ENCODE measurements at regions not wholly inside any gene's neighbourhood (a gene's known extent, or its start where the extent isn't known, plus 50 kb on each side); places are given as distances from the start of the nearest gene placed in this dataset.

- H2BK120ac ChIP-seq (ENCODE audit: low read depth, low read length, poor library complexity, severe bottlenecking): no peak overlapping the region
- no peak overlapping the region for H2BK12ac ChIP-seq (ENCODE audit: insufficient read length, low read depth, low read length)
- H2BK15ac ChIP-seq (ENCODE audit: low read depth, low read length): no peak overlapping the region
- no peak overlapping the region for H3K4ac ChIP-seq (ENCODE audit: low read depth, low read length)
- no peaks in the 10 kb centered on the region for H3K4me1 ChIP-seq (ENCODE audit: insufficient read depth, low read length)
- H3K79me2 ChIP-seq (ENCODE audit: insufficient read depth, low read length): no peaks in the 10 kb centered on the region
- no CpG with 5 or more reads among the region's 4 CpGs for WGBS (ENCODE audit: extremely low coverage, insufficient read length, low lambda C conversion rate)
- no peak overlapping the region for H2AFZ ChIP-seq (ENCODE audit: low read length)
- no peak overlapping the region for H3K56ac ChIP-seq (ENCODE audit: insufficient read length, low read depth, low read length)
- H3K14ac ChIP-seq (ENCODE audit: insufficient read depth, low read length): no peak overlapping the region
- H2AK5ac ChIP-seq (ENCODE audit: insufficient read length, low read length): no peak overlapping the region
- H3K23me2 ChIP-seq (ENCODE audit: insufficient read length, low read depth, low read length, poor library complexity, severe bottlenecking): no peaks in the 10 kb centered on the region
- H3K4me2 ChIP-seq (ENCODE audit: insufficient read depth, insufficient read length, low read length): no peak overlapping the region
- no peak overlapping the region for H3K18ac ChIP-seq (ENCODE audit: insufficient read length, low read depth, low read length)
- H3T11ph ChIP-seq (ENCODE audit: low read length): no peak overlapping the region
- no peak overlapping the region for H3K23ac ChIP-seq (ENCODE audit: insufficient read length, low read depth, low read length)
- no peak overlapping the region for H2BK5ac ChIP-seq (ENCODE audit: insufficient read length, low read length)
- no peaks in the 10 kb centered on the region; a peak in 1 of 5 replicates for H3K9me3 Mint-ChIP-seq
- no peak overlapping the region for H4K91ac ChIP-seq (ENCODE audit: insufficient read length, low read depth, low read length)
- no peaks in the 10 kb centered on the region for H3K27me3 ChIP-seq (ENCODE audit: insufficient read depth, low read length)
- no peak overlapping the region for H3K4me3 Mint-ChIP-seq
- no peak overlapping the region for H4K8ac ChIP-seq (replicated peaks; ENCODE audit: insufficient read length, low read depth, low read length)
- no peaks in the 10 kb centered on the region for H3K79me1 ChIP-seq (ENCODE audit: insufficient read depth, low read depth, low read length, poor library complexity, severe bottlenecking)
- no peak for DNase-seq
- no peak for TF ChIP-seq CTCF (conservative IDR thresholded peaks at IDR 0.05)
- peaks cover 6 to 8% of the 10 kb centered on the region in 2 experiments for H3K4me1 Mint-ChIP-seq
- no peak overlapping the region for H3K27ac ChIP-seq (ENCODE audit: insufficient read length, low read depth, low read length)
- H4K20me1 ChIP-seq (ENCODE audit: control insufficient read depth, insufficient read depth, insufficient read length): no peaks in the 10 kb centered on the region
- no peak overlapping the region for H4K5ac ChIP-seq (ENCODE audit: insufficient read length, low read depth, low read length)
- H3K27ac Mint-ChIP-seq: no peak overlapping the region
- H3K9me3 ChIP-seq (ENCODE audit: control insufficient read depth, low read depth, low read length): no peaks in the 10 kb centered on the region
- H3K27me3 Mint-ChIP-seq (ENCODE audit: low read depth): peaks cover 1% of the 10 kb centered on the region; the same call in 1 of the 2 replicates
- H3K9ac ChIP-seq (ENCODE audit: extremely low read depth, insufficient read length, low read length): no peak overlapping the region
- no peaks in the 10 kb centered on the region for H3K36me3 Mint-ChIP-seq (ENCODE audit: insufficient read depth in 1 of 3, low read depth in 3 of 3)
- no peak overlapping the region for H2BK20ac ChIP-seq (ENCODE audit: low read depth, low read length, poor library complexity, severe bottlenecking)
Measured at GRCh38 chr13:108425056-108425455, 155.5 kb downstream of the TNFSF13B start.
